HG03520 (cell line): ENCODE measurements at regions not wholly inside any gene's neighbourhood (a gene's known extent, or its start where the extent isn't known, plus 50 kb on each side); places are given as distances from the start of the nearest gene placed in this dataset.
"Not testable (repeated sequence)": the region's sequence is repeated elsewhere in the genome, so short reads cannot be mapped to it uniquely, and the experiment has no call there.

Experiments used
- ATAC-seq: cut with Tn5 transposase; IDR thresholded peaks from one replicate; pipeline ENCODE4 v1.9.1; 2021; ENCODE audit warnings: mild to moderate bottlenecking, moderate library complexity; ENCODE audit not compliant: unreplicated experiment

DNA sequence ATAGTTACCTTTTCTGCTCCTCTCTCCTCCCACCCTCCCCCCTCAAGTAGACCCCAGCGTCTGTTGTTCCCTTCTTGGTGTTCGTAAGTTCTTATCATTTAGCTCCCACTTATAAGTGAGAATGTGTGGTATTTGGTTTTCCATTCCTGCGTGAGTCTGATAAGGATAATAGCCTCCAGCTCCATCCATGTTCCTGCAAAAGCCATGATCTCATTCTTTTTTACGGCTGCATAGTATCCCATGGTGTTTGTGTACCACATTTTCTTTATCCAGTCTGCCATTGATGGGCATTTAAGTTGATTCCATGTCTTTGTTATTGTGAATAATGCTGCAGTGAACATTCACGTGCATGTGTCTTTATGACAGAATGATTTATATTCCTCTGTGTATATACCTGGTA lies 65.3 kb upstream of the FAM20A start:
- not testable (repeated sequence) for ATAC-seq

DNA sequence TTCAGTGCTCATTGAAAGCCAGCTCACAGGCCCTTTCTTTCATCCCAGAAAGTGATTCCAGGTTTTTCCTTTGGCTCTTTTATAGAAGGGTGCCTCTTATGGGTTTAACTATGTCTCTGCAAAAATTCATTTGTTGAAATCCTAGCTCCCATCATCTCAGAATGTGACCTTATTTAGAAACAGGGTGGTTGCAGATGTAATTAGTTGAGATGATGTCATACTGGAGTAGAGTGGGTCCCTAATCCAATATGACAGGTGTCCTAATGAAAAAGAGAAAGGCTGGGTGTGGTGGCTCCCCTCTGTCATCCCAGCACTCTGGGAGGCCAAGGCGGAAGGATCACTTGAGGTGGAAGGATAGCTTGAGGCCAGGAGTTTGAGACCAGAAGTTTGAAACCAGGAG lies 64.2 kb upstream of the FAM20A start:
- ATAC-seq, result no peak

DNA sequence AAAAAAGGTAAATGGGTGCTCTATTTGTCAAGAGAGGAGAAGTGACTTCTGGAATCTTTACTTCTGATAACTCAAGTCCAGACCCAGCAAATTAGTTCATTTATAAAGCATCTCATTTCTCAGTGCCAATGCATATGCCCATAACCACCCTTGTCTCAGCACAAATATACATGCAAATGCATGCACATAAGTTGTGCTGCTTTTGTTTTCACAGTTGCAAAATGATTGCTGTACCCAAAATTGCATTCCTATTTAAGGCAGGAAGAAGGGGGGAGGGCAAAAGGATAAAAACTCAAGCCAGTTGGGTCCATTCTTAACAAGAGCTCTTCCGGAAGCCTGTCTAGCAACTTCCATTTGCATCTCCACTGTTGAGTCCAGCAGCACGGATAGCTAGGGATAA lies 61.3 kb upstream of the FAM20A start:
- ATAC-seq, result no peak

DNA sequence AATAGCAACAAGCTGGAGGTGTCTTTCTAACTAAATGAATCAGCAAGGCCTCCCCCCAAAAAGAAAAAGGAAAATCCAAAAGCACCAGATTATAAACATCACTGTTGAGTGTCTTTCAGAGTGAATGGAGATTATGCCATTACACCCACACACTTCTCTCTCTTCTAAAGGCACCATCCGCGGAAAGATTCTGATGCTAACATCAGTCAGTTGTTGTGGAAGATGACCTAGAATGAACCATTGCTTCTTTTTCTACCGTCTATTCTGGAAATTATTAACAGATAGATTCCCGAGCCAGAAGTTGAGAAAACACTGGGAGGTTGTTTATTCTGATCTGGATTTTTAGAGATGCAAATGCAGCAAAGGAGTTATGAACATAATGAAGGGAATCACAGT lies 60.9 kb upstream of the FAM20A start:
- no peak for ATAC-seq

DNA sequence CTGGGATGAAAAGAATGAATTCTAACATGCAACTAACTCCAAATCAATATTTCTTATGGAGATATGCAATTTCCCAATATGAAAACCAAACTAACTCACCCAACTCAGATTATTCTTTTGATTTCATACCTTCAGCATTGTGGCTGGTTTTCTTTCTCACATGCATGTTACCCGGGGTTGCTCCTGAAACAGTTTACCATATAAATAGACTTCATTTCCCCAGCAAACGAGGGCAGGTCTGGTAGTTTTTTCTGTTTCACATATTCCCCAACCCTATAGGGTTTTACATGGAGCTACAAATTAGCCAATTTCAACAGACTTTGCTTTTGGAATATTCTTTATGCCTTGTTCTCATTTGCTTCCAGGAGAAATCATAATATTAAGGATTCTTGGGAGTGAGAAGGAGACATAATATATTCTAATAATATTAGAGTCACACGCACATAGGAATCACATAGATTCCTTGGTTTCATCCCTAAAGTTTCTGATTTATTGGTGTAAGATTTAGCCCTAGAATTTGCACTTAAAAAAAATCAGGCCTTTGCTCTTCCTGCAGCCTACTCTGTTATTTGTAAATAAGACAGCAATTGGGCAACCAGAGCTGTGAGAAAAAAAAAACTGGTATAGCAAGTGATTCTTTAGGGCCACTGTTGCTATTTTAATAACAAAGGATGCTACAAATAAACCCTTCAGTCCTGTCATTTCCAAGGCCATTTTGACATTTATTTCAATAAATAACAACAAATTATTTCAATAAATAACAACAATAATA lies 60.3 kb upstream of the FAM20A start:
- no peak for ATAC-seq

DNA sequence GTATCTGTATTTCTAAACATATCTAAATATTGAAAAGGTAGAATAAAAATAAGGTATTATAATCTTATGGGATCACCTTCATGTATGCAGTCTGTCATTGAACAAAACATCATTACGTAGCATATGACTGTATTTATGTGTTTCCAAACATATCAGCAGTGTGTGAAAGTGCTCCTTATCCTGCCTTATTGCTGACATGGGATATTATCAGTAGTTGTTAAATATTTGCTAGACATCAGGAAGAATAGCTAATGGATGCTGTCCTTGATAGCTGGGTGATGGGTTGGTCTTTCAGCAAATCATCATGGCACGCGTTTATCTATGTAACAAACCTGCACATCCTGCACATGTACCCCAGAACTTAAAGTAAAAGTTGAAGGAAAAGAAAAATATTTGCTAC lies 59.1 kb upstream of the FAM20A start:
- ATAC-seq, result no peak

DNA sequence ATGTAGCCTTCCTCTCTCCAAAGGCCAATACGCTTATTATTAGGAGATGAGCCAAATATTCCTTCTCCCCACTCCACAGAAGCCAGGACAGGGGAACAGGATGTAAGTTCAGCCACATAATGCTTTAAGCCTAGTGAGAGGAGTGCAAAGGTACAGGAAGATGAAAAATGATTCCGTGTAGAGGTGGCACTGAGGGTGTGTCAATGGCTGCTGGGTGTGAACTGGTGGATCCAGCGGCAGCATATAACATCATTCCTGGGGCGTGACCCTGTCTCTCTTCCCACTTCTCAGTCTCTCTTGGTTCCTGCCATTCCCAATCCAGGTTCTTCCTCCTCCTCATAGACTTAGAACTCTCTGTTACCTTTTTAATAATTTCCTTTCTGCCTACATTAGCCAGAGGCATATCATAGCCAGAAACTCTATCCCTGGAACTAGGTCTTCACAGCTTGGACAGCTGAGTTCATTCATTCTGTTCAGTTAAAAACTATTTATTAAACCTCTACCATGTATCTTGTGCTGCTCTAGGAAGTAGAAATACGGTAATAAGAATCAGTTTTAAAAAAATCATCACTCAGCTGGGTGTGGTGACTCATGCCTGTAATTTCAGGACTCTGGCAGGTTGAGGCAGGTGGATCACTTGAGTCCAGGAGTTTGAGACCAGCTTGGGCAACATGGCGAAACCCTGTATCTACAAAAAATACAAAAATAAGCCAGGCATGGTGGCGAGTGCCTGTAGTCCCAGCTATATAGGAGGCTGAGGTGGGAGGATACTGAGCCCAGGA lies 58.0 kb upstream of the FAM20A start:
- ATAC-seq, result no peak

DNA sequence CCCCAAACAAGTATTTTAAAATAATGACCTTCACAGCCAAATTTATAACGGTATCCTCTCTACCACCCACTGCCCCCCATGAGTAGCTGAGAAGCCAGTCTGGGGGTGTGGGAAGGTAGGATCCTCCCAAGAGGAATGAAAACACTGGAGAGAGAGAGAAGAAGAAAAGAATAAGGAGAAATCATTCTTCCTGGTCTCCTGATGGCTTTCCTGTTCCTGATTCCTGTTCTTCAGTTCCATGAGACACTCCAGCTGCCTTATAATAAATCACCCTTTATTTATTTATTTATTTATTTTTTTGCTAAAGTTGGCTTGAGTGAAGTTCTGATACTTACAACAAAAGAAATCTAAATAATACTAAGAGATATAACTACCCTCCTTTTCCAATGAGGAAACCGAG lies 56.4 kb upstream of the FAM20A start:
- no peak for ATAC-seq

DNA sequence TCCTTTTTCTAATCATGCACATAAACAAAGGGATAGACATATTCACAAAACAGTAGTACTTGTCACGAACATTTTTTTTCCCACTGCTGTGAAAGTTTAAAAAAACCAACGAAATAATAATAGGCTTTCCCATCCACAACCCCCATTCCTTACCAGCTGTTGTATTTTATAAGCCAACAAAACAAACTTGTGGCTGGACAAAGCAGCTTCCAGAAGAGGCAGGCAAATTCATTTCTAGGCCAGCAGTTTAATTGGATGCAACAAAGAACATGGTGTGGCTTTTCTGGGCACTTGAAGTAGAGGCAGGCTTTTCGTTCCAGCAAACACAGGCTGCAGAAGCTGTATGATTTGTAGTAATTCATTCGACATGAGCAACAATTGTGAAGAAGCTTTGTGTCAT lies 56.0 kb upstream of the FAM20A start:
- no peak for ATAC-seq

DNA sequence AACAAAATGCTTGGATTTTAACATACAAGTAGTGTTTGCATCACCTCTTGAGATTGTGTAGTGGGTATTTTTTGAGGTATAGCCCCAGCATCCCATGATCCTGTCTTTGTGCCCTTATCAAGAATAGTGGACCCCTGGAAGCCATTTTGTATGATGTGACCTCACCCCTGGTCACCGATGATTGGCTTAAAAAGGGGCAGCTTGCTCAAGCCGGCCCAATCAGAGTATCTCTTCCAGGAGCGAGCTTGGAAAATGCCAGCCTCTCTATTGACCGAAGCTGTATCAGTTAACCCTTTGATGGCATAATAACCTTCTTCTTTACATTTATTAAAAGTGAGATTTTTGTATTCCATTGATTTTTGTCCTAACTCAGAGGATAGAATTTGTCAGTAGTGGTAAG lies 55.5 kb upstream of the FAM20A start:
- no peak for ATAC-seq
